Right cardiac atrium (tissue), 5 donors: ENCODE measurements at regions not wholly inside any gene's neighbourhood (a gene's known extent, or its start where the extent isn't known, plus 50 kb on each side); places are given as distances from the start of the nearest gene placed in this dataset.

ENCODE experiments used
- ATAC-seq, 2 donors: fragments of 200-7000 bp; cut with Tn5 transposase; one replicate each; pipeline versions ENCODE4 v1.8.0 to v1.9.1; 2020; ENCODE audit warnings: moderate library complexity in 2 of 2, mild to moderate bottlenecking in 1 of 2
- DNase-seq, 3 donors: peaks; one replicate each; pipeline ENCODE4 v3.0.0-alpha.2; 2020
- H3K27ac ChIP-seq: one replicate; pipeline ENCODE4 v1.5.1; 2013; ENCODE audit warnings: mild to moderate bottlenecking, low read length, control low read depth, moderate library complexity
- H3K27me3 ChIP-seq: one replicate; pipeline ENCODE4 v1.6.1; 2013; ENCODE audit not compliant: control insufficient read depth, insufficient read depth
- H3K4me1 ChIP-seq: one replicate; pipeline ENCODE4 v1.6.1; 2013; ENCODE audit warnings: low read length; ENCODE audit not compliant: control insufficient read depth, insufficient read depth
- H3K4me3 ChIP-seq: one replicate; pipeline ENCODE4 v1.5.1; 2013; ENCODE audit warnings: low read length, control low read depth
- H3K9me3 ChIP-seq: one replicate; pipeline ENCODE4 v1.6.1; 2013; ENCODE audit warnings: low read length; ENCODE audit not compliant: control insufficient read depth
- WGBS: extraction: QIAGEN DNeasy Blood & Tissue Kit; methylation state at CpG from one replicate; pipeline ENCODE4 v1.1.7; 2013; 5-methylcytosine and 5-hydroxymethylcytosine counted together
- intact Hi-C, 4 donors: fragments of 100-400 bp; cut with DNase I; formaldehyde crosslinking; loops; one replicate each; pipeline versions ENCODE4 v1.11.0 to v1.14.0; 2022 to 2023
- donor health status: healthy with polysubstance abuse.
- donor health status: DM: no; HTN: yes; CAD: no.
- donor health status: DM: no; HTN: no; CAD: no.
- donor health status: DM: no; HTN: yes; CAD: no; lungs with severe emphysema.
- donor health status: DM: yes; HTN: yes; CAD: no.

GRCh38 chr20:56860413-56860812, 231.3 kb downstream of the TFAP2C start:
- intact Hi-C loops: no loop called here
- no peak for ATAC-seq
- H3K4me3 ChIP-seq: no peak overlapping the region
- H3K27ac ChIP-seq: no peak overlapping the region
- no peak for DNase-seq
- H3K9me3 ChIP-seq: no peaks in the 10 kb centered on the region
- H3K27me3 ChIP-seq: peaks cover 4% of the 10 kb centered on the region
- 60% methylated on average over 5 of the region's 5 CpGs for WGBS
- no peaks in the 10 kb centered on the region for H3K4me1 ChIP-seq

- Histone ChIP-seq H3K4me3 (no peak overlapping the region), H3K9me3 (no peaks in the 10 kb centered on the region), H3K4me1 (no peaks in the 10 kb centered on the region), H3K27me3 (peaks cover 4% of the 10 kb centered on the region), H3K27ac (no peak overlapping the region)
- ATAC-seq (no peak), DNase-seq (no peak)
- WGBS: 30% methylated on average over 6 of the region's 6 CpGs
- intact Hi-C loops: no loop called here
Measured at GRCh38 chr20:56861590-56861989, 232.5 kb downstream of the TFAP2C start.

DNA sequence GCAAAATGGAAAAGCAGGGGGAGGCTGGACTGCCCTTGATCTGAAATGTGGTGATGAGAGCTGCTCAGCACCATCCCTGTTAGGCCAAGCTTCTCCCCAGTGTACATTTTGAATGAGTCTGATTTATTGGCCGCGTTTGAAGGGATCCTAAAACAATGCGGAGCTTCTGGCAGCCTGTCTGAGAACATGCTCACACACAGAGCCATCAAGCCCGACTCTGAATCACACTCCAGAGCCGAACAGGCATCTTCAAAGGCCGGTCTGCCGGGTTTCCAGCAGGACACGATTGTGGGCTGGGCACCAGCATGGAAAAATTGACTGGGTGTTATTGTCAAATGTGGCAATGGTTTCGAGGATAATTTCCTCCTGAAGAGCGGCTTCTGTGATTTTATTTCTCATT, 235.9 kb downstream of the TFAP2C start:
- 66% methylated on average over 9 of the region's 10 CpGs for WGBS
- ATAC-seq (no peak), DNase-seq (no peak)
- no peaks in the 10 kb centered on the region for H3K4me1 ChIP-seq
- peaks cover 4% of the 10 kb centered on the region for H3K27me3 ChIP-seq
- peaks cover 1% of the 10 kb centered on the region for H3K9me3 ChIP-seq
- H3K4me3 ChIP-seq: no peak overlapping the region
- no peak overlapping the region for H3K27ac ChIP-seq
- intact Hi-C loops: no loop called here

DNA sequence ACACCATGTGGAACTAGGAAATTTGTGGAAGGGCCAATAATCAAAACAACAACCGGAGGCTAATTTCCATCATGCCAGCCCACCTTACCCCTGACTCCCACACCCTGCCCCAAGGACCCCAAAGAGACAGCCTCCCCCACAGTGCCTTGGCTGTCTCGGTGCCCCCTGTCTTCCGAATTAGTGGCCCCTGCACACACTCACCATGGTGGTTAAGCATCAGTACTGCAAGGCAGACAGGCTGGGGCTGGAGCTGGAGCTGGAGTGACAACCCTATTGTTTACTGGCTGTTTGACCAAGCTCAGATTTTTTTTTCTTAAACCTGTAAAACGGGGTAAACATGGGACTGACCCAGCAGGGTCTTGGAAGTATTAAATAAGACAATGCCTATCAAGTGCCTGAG, 238.0 kb downstream of the TFAP2C start:
- no peak for DNase-seq
- Histone ChIP-seq H3K4me3 (no peak overlapping the region), H3K27ac (no peak overlapping the region), H3K27me3 (peaks cover 4% of the 10 kb centered on the region), H3K4me1 (no peaks in the 10 kb centered on the region), H3K9me3 (peaks cover 1% of the 10 kb centered on the region)
- intact Hi-C loops: no loop called here
- 72% methylated on average over 4 of the region's 4 CpGs for WGBS
- ATAC-seq: no peak

- no peaks in the 10 kb centered on the region for H3K4me1 ChIP-seq
- intact Hi-C loops: no loop called here
- H3K4me3 ChIP-seq: no peak overlapping the region
- ATAC-seq: no peak
- H3K9me3 ChIP-seq: peaks cover 1% of the 10 kb centered on the region
- WGBS: 75% methylated on average over 4 of the region's 4 CpGs
- H3K27me3 ChIP-seq: peaks cover 4% of the 10 kb centered on the region
- no peak overlapping the region for H3K27ac ChIP-seq
- DNase-seq: no peak
Measured at GRCh38 chr20:56868746-56869145, 239.6 kb downstream of the TFAP2C start.

GRCh38 chr20:56870271-56870670, 241.2 kb downstream of the TFAP2C start:
- H3K4me3 ChIP-seq: no peak overlapping the region
- no peaks in the 10 kb centered on the region for H3K27me3 ChIP-seq
- DNase-seq: no peak
- intact Hi-C loops: no loop called here
- no peaks in the 10 kb centered on the region for H3K4me1 ChIP-seq
- WGBS: 93% methylated on average over 5 of the region's 5 CpGs
- peaks cover 1% of the 10 kb centered on the region for H3K9me3 ChIP-seq
- H3K27ac ChIP-seq: no peak overlapping the region
- ATAC-seq: no peak

DNA sequence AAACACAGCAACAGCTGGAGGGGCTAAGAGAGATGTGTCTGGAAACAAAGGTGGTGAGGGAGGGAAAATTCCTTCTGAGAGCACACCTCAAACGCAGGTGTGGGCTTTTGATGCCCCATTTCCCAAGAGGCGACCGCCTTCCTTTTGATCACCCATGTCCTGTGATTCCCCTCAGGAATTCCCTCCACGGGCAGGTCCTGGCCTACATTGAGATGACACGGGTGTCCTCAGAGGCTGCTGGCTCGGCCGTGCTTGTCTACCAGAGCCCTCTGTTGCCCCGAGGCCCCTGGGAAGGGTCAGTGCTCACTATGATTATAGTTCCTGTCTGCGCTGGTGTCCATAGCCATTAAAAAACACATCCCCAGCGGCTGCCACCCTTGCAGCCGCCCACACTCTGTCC, 242.6 kb downstream of the TFAP2C start:
- ATAC-seq: no peak
- Histone ChIP-seq H3K4me1 (no peaks in the 10 kb centered on the region), H3K27ac (no peak overlapping the region), H3K27me3 (no peaks in the 10 kb centered on the region), H3K4me3 (no peak overlapping the region), H3K9me3 (peaks cover 1% of the 10 kb centered on the region)
- 68% methylated on average over 11 of the region's 11 CpGs for WGBS
- DNase-seq: no peak
- intact Hi-C loops: no loop called here

DNA sequence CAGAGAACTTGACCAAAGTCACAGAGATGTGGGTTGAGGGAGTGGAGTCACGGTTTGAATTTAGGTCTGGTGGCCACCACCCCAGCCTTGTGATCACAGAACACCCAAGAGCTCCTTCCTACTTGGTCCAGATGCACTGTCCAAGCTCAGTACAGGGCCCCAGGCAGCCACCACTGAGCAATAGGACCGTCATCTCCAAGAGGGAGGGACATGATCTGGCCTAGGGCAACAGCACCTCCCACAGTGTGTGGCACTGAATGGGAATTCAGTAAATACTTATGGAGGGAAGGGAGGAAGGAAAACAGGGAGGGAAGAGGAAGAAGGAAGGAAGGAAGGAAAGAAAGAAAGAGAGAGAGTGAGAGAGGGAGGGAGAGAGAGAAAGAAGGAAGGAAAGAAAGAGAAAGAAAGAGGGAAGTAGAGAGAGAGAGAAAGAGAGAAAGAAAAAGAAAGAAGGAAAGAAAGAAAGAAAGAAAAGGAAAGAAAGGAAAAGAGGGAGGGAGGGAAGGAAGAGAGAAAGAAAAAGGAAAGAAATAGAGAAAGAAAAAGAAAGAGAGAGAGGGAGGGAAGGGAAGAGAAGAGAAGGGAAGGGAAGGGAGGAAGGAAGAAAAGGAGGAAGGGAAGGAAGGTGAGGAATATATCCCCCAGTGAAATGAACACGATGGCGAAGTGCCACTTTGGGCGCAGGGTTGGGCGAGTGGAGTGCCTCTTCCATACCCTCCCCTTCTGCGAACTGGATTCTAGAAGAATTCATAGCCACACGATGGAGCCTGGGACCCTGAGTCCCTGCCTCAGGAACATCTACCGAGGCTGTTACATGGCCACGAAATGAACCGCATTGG, 243.7 kb downstream of the TFAP2C start:
- Histone ChIP-seq H3K9me3 (peaks cover 1% of the 10 kb centered on the region), H3K4me3 (no peak overlapping the region), H3K4me1 (no peaks in the 10 kb centered on the region), H3K27me3 (no peaks in the 10 kb centered on the region), H3K27ac (no peak overlapping the region)
- 85% methylated on average over 11 of the region's 11 CpGs for WGBS
- no peak for ATAC-seq
- no peak for DNase-seq
- intact Hi-C loops: no loop called here

- DNase-seq (no peak), ATAC-seq (no peak)
- Histone ChIP-seq H3K27ac (no peak overlapping the region), H3K9me3 (no peaks in the 10 kb centered on the region), H3K4me3 (no peak overlapping the region), H3K27me3 (no peaks in the 10 kb centered on the region), H3K4me1 (no peaks in the 10 kb centered on the region)
- intact Hi-C loops: no loop called here
- WGBS: 87% methylated on average over 26 of the region's 26 CpGs
Measured at GRCh38 chr20:56873836-56874235, 244.7 kb downstream of the TFAP2C start.

DNA sequence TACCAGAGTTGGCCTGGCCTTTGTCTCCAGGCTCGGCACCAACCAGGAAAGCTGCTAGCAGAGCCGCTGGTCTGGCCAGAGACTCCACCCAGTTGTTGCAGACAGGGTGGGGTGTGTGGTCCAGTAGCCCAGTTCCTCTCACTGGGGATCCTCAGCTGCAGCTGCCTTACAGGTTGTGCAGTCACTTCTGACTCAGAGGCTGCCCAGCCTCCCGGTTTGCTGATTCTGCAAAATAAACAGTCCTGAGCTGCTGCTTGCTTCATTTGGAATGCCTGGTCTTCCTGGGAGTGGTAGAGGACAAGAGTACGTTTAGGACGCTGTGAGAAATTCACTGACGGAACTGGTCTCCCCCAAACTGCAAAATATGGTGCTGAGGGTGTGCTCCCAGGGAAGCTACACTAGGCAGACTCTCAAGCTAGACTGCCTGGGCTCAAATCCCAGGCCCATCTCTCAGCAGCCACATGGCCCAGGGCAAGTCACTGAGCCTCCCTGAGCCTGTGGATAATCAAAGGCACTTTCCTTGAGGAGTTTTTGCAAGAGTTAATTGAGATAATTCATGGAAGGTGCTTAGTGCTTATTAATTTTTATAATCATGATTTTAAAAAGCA, 246.1 kb downstream of the TFAP2C start:
- no peaks in the 10 kb centered on the region for H3K27me3 ChIP-seq
- intact Hi-C loops: no loop called here

DNA sequence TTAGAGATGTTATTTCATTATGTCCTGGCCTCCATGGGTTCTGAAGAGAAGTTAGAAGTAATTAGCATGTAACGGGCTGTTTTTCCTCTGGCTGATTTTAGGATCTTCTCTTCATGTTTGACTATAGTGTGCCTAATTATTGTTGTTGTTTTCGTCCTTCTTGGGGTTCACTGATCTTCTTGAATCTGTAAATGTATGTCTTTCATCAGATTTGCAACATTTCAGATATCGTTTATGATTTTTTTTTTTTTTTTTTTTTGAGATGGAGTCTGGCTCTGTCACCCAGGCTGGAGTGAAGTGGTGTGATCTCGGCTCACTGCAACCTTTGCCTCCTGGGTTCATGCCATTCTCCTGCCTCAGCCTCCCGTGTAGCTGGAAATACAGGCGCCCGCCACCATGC, 246.7 kb downstream of the TFAP2C start:
- no peak for DNase-seq
- WGBS: 83% methylated on average over 7 of the region's 7 CpGs
- no peaks in the 10 kb centered on the region for H3K27me3 ChIP-seq
- no peak for ATAC-seq
- intact Hi-C loops: no loop called here
- no peak overlapping the region for H3K4me3 ChIP-seq
- H3K27ac ChIP-seq: no peak overlapping the region
- no peaks in the 10 kb centered on the region for H3K4me1 ChIP-seq
- no peaks in the 10 kb centered on the region for H3K9me3 ChIP-seq

More for the DNA sequence above, 246.1 kb downstream of the TFAP2C start:
- Histone ChIP-seq H3K4me3 (no peak overlapping the region), H3K4me1 (no peaks in the 10 kb centered on the region), H3K27ac (no peak overlapping the region), H3K9me3 (no peaks in the 10 kb centered on the region)
- ATAC-seq (no peak), DNase-seq (no peak)
- WGBS: 33% methylated on average over 6 of the region's 6 CpGs
